ENCODE measurements at regions not wholly inside any gene's neighbourhood (a gene's known extent, or its start where the extent isn't known, plus 50 kb on each side); places are given as distances from the start of the nearest gene placed in this dataset.

- in situ Hi-C loops (cut with MboI; ENCODE audit: low pct_unique_long_range_greater_than_20kb in 2 of 9, low sequenced_read_pairs in 9 of 9, unreplicated experiment in 9 of 9) = no loop called here
- H3K4me3 ChIP-seq = no peak overlapping the region
- no peak for ATAC-seq (replicated peaks in 6 of 8)
Observed at GRCh38 chr20:11591965-11592364, 325.7 kb upstream of the BTBD3 start.

GRCh38 chr20:11604339-11604738, 313.4 kb upstream of the BTBD3 start:
- ATAC-seq (replicated peaks in 6 of 8) = no peak

More at GRCh38 chr20:11591965-11592364, 325.7 kb upstream of the BTBD3 start:
- Histone ChIP-seq H3K4me1 (replicated peaks in 1 of 2) (no peaks in the 10 kb centered on the region), H3K27ac (no peak overlapping the region)

GRCh38 chr20:11607047-11607446, 310.6 kb upstream of the BTBD3 start:
- peaks cover 0 to 3% of the 10 kb centered on the region in 2 donors for H3K4me1 ChIP-seq (replicated peaks in 1 of 2)
- no peak for ATAC-seq (replicated peaks in 6 of 8)
- in situ Hi-C loops (cut with MboI; ENCODE audit: low pct_unique_long_range_greater_than_20kb in 2 of 9, low sequenced_read_pairs in 9 of 9, unreplicated experiment in 9 of 9) = no loop called here
- 40 to 98% (median 71%) methylated on average over 1 to 5 of the region's 5 CpGs; no CpG with 5 or more reads in 2 of the 10 experiments for WGBS, 10 experiments
- no peak overlapping the region for H3K4me3 ChIP-seq
- no peak overlapping the region for H3K27ac ChIP-seq

More at GRCh38 chr20:11604339-11604738, 313.4 kb upstream of the BTBD3 start:
- WGBS, 10 experiments = 0 to 100% (median 75%) methylated on average over 1 of the region's 1 CpG; no CpG with 5 or more reads in 3 of the 10 experiments
- in situ Hi-C loops (cut with MboI; ENCODE audit: low pct_unique_long_range_greater_than_20kb in 2 of 9, low sequenced_read_pairs in 9 of 9, unreplicated experiment in 9 of 9) = no loop called here
- Histone ChIP-seq H3K4me3 (no peak overlapping the region), H3K27ac (no peak overlapping the region), H3K4me1 (replicated peaks in 1 of 2) (peaks cover 0 to 3% of the 10 kb centered on the region in 2 donors)

GRCh38 chr20:11608736-11609135, 309.0 kb upstream of the BTBD3 start:
- WGBS, 10 experiments = 25 to 98% (median 92%) methylated on average over 7 to 14 of the region's 23 CpGs; no CpG with 5 or more reads in 6 of the 10 experiments
- in situ Hi-C loops (cut with MboI; ENCODE audit: low pct_unique_long_range_greater_than_20kb in 2 of 9, low sequenced_read_pairs in 9 of 9, unreplicated experiment in 9 of 9) = no loop called here
- no peak for ATAC-seq (replicated peaks in 6 of 8)
- Histone ChIP-seq H3K4me3 (no peak overlapping the region), H3K27ac (no peak overlapping the region), H3K4me1 (replicated peaks in 1 of 2) (peaks cover 0 to 3% of the 10 kb centered on the region in 2 donors)

GRCh38 chr20:11624704-11625103, 293.0 kb upstream of the BTBD3 start:
- in situ Hi-C loops (cut with MboI; ENCODE audit: low pct_unique_long_range_greater_than_20kb in 2 of 9, low sequenced_read_pairs in 9 of 9, unreplicated experiment in 9 of 9) = no loop called here
- 11 to 100% (median 89%) methylated on average over 2 to 3 of the region's 3 CpGs; no CpG with 5 or more reads in 1 of the 10 experiments for WGBS, 10 experiments
- no peak for ATAC-seq (replicated peaks in 6 of 8)
- H3K4me3 ChIP-seq = no peak overlapping the region
- no peak overlapping the region for H3K27ac ChIP-seq
- H3K4me1 ChIP-seq (replicated peaks in 1 of 2) = no peaks in the 10 kb centered on the region

- Histone ChIP-seq H3K4me1 (replicated peaks in 1 of 2) (no peaks in the 10 kb centered on the region), H3K27ac (no peak overlapping the region), H3K4me3 (no peak overlapping the region)
- in situ Hi-C loops (cut with MboI; ENCODE audit: low pct_unique_long_range_greater_than_20kb in 2 of 9, low sequenced_read_pairs in 9 of 9, unreplicated experiment in 9 of 9) = no loop called here
- 0 to 94% (median 87%) methylated on average over 1 to 4 of the region's 4 CpGs for WGBS, 10 experiments
- ATAC-seq (replicated peaks in 6 of 8) = no peak
Observed at GRCh38 chr20:11626551-11626950, 291.1 kb upstream of the BTBD3 start.

- in situ Hi-C loops (cut with MboI; ENCODE audit: low pct_unique_long_range_greater_than_20kb in 2 of 9, low sequenced_read_pairs in 9 of 9, unreplicated experiment in 9 of 9) = no loop called here
- H3K4me1 ChIP-seq (replicated peaks in 1 of 2) = peaks cover 0 to 5% of the 10 kb centered on the region in 2 donors
- WGBS, 10 experiments = 0 to 100% (median 90%) methylated on average over 1 to 3 of the region's 3 CpGs; no CpG with 5 or more reads in 3 of the 10 experiments
- H3K4me3 ChIP-seq = no peak overlapping the region
- H3K27ac ChIP-seq = no peak overlapping the region
- no peak for ATAC-seq (replicated peaks in 6 of 8)
Observed at GRCh38 chr20:11642866-11643265, 274.8 kb upstream of the BTBD3 start.

GRCh38 chr20:11646359-11646758, 271.3 kb upstream of the BTBD3 start:
- Histone ChIP-seq H3K27ac (no peak overlapping the region), H3K4me1 (replicated peaks in 1 of 2) (peaks cover 0 to 5% of the 10 kb centered on the region in 2 donors), H3K4me3 (no peak overlapping the region)
- 100% methylated on average over 1 of the region's 6 CpGs; no CpG with 5 or more reads in 8 of the 10 experiments for WGBS, 10 experiments
- ATAC-seq (replicated peaks in 6 of 8) = no peak
- in situ Hi-C loops (cut with MboI; ENCODE audit: low pct_unique_long_range_greater_than_20kb in 2 of 9, low sequenced_read_pairs in 9 of 9, unreplicated experiment in 9 of 9) = no loop called here

- WGBS, 10 experiments = 0 to 100% (median 61%) methylated on average over 1 to 2 of the region's 2 CpGs; no CpG with 5 or more reads in 2 of the 10 experiments
- in situ Hi-C loops (cut with MboI; ENCODE audit: low pct_unique_long_range_greater_than_20kb in 2 of 9, low sequenced_read_pairs in 9 of 9, unreplicated experiment in 9 of 9) = no loop called here
- ATAC-seq (replicated peaks in 6 of 8) = no peak
- Histone ChIP-seq H3K4me3 (no peak overlapping the region), H3K27ac (no peak overlapping the region), H3K4me1 (replicated peaks in 1 of 2) (no peaks in the 10 kb centered on the region)
Observed at GRCh38 chr20:11650566-11650965, 267.1 kb upstream of the BTBD3 start.

- H3K27ac ChIP-seq = no peak overlapping the region
- WGBS, 10 experiments = 20 to 100% (median 94%) methylated on average over 1 to 2 of the region's 2 CpGs; no CpG with 5 or more reads in 5 of the 10 experiments
- no peaks in the 10 kb centered on the region for H3K4me1 ChIP-seq (replicated peaks in 1 of 2)
Observed at GRCh38 chr20:11651138-11651537, 266.6 kb upstream of the BTBD3 start.

GRCh38 chr20:11651647-11652046, 266.0 kb upstream of the BTBD3 start:
- H3K27ac ChIP-seq = no peak overlapping the region
- ATAC-seq (replicated peaks in 6 of 8) = no peak
- in situ Hi-C loops (cut with MboI; ENCODE audit: low pct_unique_long_range_greater_than_20kb in 2 of 9, low sequenced_read_pairs in 9 of 9, unreplicated experiment in 9 of 9) = no loop called here

More at GRCh38 chr20:11651138-11651537, 266.6 kb upstream of the BTBD3 start:
- H3K4me3 ChIP-seq = no peak overlapping the region
- in situ Hi-C loops (cut with MboI; ENCODE audit: low pct_unique_long_range_greater_than_20kb in 2 of 9, low sequenced_read_pairs in 9 of 9, unreplicated experiment in 9 of 9) = no loop called here
- ATAC-seq (replicated peaks in 6 of 8) = no peak

GRCh38 chr20:11652128-11652527, 265.6 kb upstream of the BTBD3 start:
- ATAC-seq (replicated peaks in 6 of 8) = no peak
- 0 to 60% (median 24%) methylated on average over 1 to 3 of the region's 3 CpGs; no CpG with 5 or more reads in 2 of the 10 experiments for WGBS, 10 experiments
- in situ Hi-C loops (cut with MboI; ENCODE audit: low pct_unique_long_range_greater_than_20kb in 2 of 9, low sequenced_read_pairs in 9 of 9, unreplicated experiment in 9 of 9) = no loop called here

More at GRCh38 chr20:11651647-11652046, 266.0 kb upstream of the BTBD3 start:
- Histone ChIP-seq H3K4me3 (no peak overlapping the region), H3K4me1 (replicated peaks in 1 of 2) (no peaks in the 10 kb centered on the region)

GRCh38 chr20:11654766-11655165, 262.9 kb upstream of the BTBD3 start:
- Histone ChIP-seq H3K4me1 (replicated peaks in 1 of 2) (no peaks in the 10 kb centered on the region), H3K27ac (no peak overlapping the region), H3K4me3 (no peak overlapping the region)
- peak in 1 of 8 experiments; percentile 18 for ATAC-seq (replicated peaks in 6 of 8)
- in situ Hi-C loops (cut with MboI; ENCODE audit: low pct_unique_long_range_greater_than_20kb in 2 of 9, low sequenced_read_pairs in 9 of 9, unreplicated experiment in 9 of 9) = no loop called here
- WGBS, 10 experiments = 71 to 100% (median 100%) methylated on average over 1 of the region's 1 CpG; no CpG with 5 or more reads in 1 of the 10 experiments

More at GRCh38 chr20:11652128-11652527, 265.6 kb upstream of the BTBD3 start:
- H3K27ac ChIP-seq = no peak overlapping the region
- H3K4me3 ChIP-seq = no peak overlapping the region
- H3K4me1 ChIP-seq (replicated peaks in 1 of 2) = no peaks in the 10 kb centered on the region

GRCh38 chr20:11660673-11661072, 257.0 kb upstream of the BTBD3 start:
- Histone ChIP-seq H3K4me1 (replicated peaks in 1 of 2) (no peaks in the 10 kb centered on the region), H3K4me3 (no peak overlapping the region), H3K27ac (no peak overlapping the region)
- 3 to 96% (median 88%) methylated on average over 2 to 3 of the region's 3 CpGs for WGBS, 10 experiments
- in situ Hi-C loops (cut with MboI; ENCODE audit: low pct_unique_long_range_greater_than_20kb in 2 of 9, low sequenced_read_pairs in 9 of 9, unreplicated experiment in 9 of 9) = no loop called here
- ATAC-seq (replicated peaks in 6 of 8) = no peak

Measured in motor neuron (in vitro differentiated cells).